T-helper 1 cell treated with Interleukin-12 subunit alpha and Interleukin-12 subunit beta and Interleukin-4 antibody, amounts not matched to agents 30 μg/mL and 1 μg/mL, for 36 hours (primary cell): ENCODE measurements at regions not wholly inside any gene's neighbourhood (a gene's known extent, or its start where the extent isn't known, plus 50 kb on each side); places are given as distances from the start of the nearest gene placed in this dataset.
"Not testable (repeated sequence)": the region's sequence is repeated elsewhere in the genome, so short reads cannot be mapped to it uniquely, and the experiment has no call there.

ENCODE experiments used
- H3K27ac Mint-ChIP-seq: one replicate; pipeline ENCODE4 v1.8.0; 2021; ENCODE audit warnings: mild to moderate bottlenecking, mixed read lengths
- H3K27me3 Mint-ChIP-seq: one replicate; pipeline ENCODE4 v1.8.0; 2021; ENCODE audit warnings: low read depth, mixed read lengths
- H3K36me3 Mint-ChIP-seq: one replicate; pipeline ENCODE4 v1.8.0; 2021; ENCODE audit warnings: low read depth, mixed read lengths
- H3K4me1 Mint-ChIP-seq: one replicate; pipeline ENCODE4 v1.8.0; 2021; ENCODE audit warnings: low read depth, mixed read lengths
- H3K4me3 Mint-ChIP-seq: one replicate; pipeline ENCODE4 v1.8.0; 2021; ENCODE audit warnings: mild to moderate bottlenecking, moderate library complexity, mixed read lengths
- H3K9me3 Mint-ChIP-seq: one replicate; pipeline ENCODE4 v1.8.0; 2021; ENCODE audit warnings: mixed read lengths

GRCh38 chr6:133070410-133071043 lies 170.6 kb upstream of the EYA4 start:
- Mint-ChIP-seq H3K4me3 (no peak overlapping the region), H3K27me3 (no peaks in the 10 kb centered on the region), H3K36me3 (no peaks in the 10 kb centered on the region), H3K4me1 (no peaks in the 10 kb centered on the region), H3K9me3 (no peaks in the 10 kb centered on the region), H3K27ac (no peak overlapping the region)

GRCh38 chr6:133079901-133080300 lies 161.3 kb upstream of the EYA4 start:
- Mint-ChIP-seq H3K27ac (no peak overlapping the region), H3K27me3 (no peaks in the 10 kb centered on the region), H3K4me1 (no peaks in the 10 kb centered on the region), H3K4me3 (no peak overlapping the region), H3K36me3 (no peaks in the 10 kb centered on the region), H3K9me3 (no peaks in the 10 kb centered on the region)

- H3K27me3 Mint-ChIP-seq: no peaks in the 10 kb centered on the region
- no peaks in the 10 kb centered on the region for H3K4me1 Mint-ChIP-seq
- H3K4me3 Mint-ChIP-seq: no peak overlapping the region
- no peak overlapping the region for H3K27ac Mint-ChIP-seq
- H3K9me3 Mint-ChIP-seq: no peaks in the 10 kb centered on the region
- no peaks in the 10 kb centered on the region for H3K36me3 Mint-ChIP-seq
These were observed 157.7 kb upstream of the EYA4 start for GRCh38 chr6:133083248-133083967.

- Mint-ChIP-seq H3K4me1 (no peaks in the 10 kb centered on the region), H3K9me3 (no peaks in the 10 kb centered on the region), H3K27ac (no peak overlapping the region), H3K4me3 (no peak overlapping the region), H3K27me3 (no peaks in the 10 kb centered on the region), H3K36me3 (no peaks in the 10 kb centered on the region)
These were observed 155.7 kb upstream of the EYA4 start for GRCh38 chr6:133085471-133085870.

GRCh38 chr6:133085896-133086295 lies 155.3 kb upstream of the EYA4 start:
- H3K27me3 Mint-ChIP-seq: no peaks in the 10 kb centered on the region
- H3K4me3 Mint-ChIP-seq: no peak overlapping the region
- H3K27ac Mint-ChIP-seq: no peak overlapping the region
- H3K4me1 Mint-ChIP-seq: no peaks in the 10 kb centered on the region
- no peaks in the 10 kb centered on the region for H3K36me3 Mint-ChIP-seq
- H3K9me3 Mint-ChIP-seq: no peaks in the 10 kb centered on the region

- no peaks in the 10 kb centered on the region for H3K4me1 Mint-ChIP-seq
- H3K27ac Mint-ChIP-seq: no peak overlapping the region
- no peaks in the 10 kb centered on the region for H3K36me3 Mint-ChIP-seq
- no peak overlapping the region for H3K4me3 Mint-ChIP-seq
- H3K9me3 Mint-ChIP-seq: no peaks in the 10 kb centered on the region
- H3K27me3 Mint-ChIP-seq: no peaks in the 10 kb centered on the region
These were observed 152.0 kb upstream of the EYA4 start for GRCh38 chr6:133088931-133089695.

GRCh38 chr6:133092199-133092598 lies 149.0 kb upstream of the EYA4 start:
- Mint-ChIP-seq H3K4me3 (no peak overlapping the region), H3K4me1 (no peaks in the 10 kb centered on the region), H3K36me3 (no peaks in the 10 kb centered on the region), H3K27me3 (no peaks in the 10 kb centered on the region), H3K27ac (no peak overlapping the region), H3K9me3 (no peaks in the 10 kb centered on the region)

GRCh38 chr6:133092771-133093170 lies 148.4 kb upstream of the EYA4 start:
- H3K27me3 Mint-ChIP-seq: no peaks in the 10 kb centered on the region
- no peak overlapping the region for H3K27ac Mint-ChIP-seq
- no peaks in the 10 kb centered on the region for H3K36me3 Mint-ChIP-seq
- no peaks in the 10 kb centered on the region for H3K4me1 Mint-ChIP-seq
- H3K9me3 Mint-ChIP-seq: no peaks in the 10 kb centered on the region
- H3K4me3 Mint-ChIP-seq: no peak overlapping the region

GRCh38 chr6:133093211-133093610 lies 147.9 kb upstream of the EYA4 start:
- H3K27ac Mint-ChIP-seq, H3K27me3 Mint-ChIP-seq, H3K9me3 Mint-ChIP-seq, H3K36me3 Mint-ChIP-seq, H3K4me3 Mint-ChIP-seq, H3K4me1 Mint-ChIP-seq: not testable (repeated sequence)

- Mint-ChIP-seq H3K9me3 (no peaks in the 10 kb centered on the region), H3K27ac (no peak overlapping the region), H3K27me3 (no peaks in the 10 kb centered on the region), H3K36me3 (no peaks in the 10 kb centered on the region), H3K4me1 (no peaks in the 10 kb centered on the region), H3K4me3 (no peak overlapping the region)
These were observed 147.2 kb upstream of the EYA4 start for GRCh38 chr6:133093956-133094355.

GRCh38 chr6:133097208-133097607 lies 143.9 kb upstream of the EYA4 start:
- Mint-ChIP-seq H3K36me3 (no peaks in the 10 kb centered on the region), H3K27ac (no peak overlapping the region), H3K4me1 (no peaks in the 10 kb centered on the region), H3K4me3 (no peak overlapping the region), H3K27me3 (no peaks in the 10 kb centered on the region), H3K9me3 (no peaks in the 10 kb centered on the region)

- Mint-ChIP-seq H3K9me3 (no peaks in the 10 kb centered on the region), H3K27ac (no peak overlapping the region), H3K4me3 (no peak overlapping the region), H3K36me3 (no peaks in the 10 kb centered on the region), H3K27me3 (no peaks in the 10 kb centered on the region), H3K4me1 (no peaks in the 10 kb centered on the region)
These were observed 141.6 kb upstream of the EYA4 start for GRCh38 chr6:133099573-133099972.

GRCh38 chr6:133100865-133101264 lies 140.3 kb upstream of the EYA4 start:
- no peaks in the 10 kb centered on the region for H3K27me3 Mint-ChIP-seq
- no peaks in the 10 kb centered on the region for H3K36me3 Mint-ChIP-seq
- H3K4me1 Mint-ChIP-seq: no peaks in the 10 kb centered on the region
- no peaks in the 10 kb centered on the region for H3K9me3 Mint-ChIP-seq
- no peak overlapping the region for H3K4me3 Mint-ChIP-seq
- H3K27ac Mint-ChIP-seq: no peak overlapping the region

GRCh38 chr6:133101790-133102189 lies 139.4 kb upstream of the EYA4 start:
- Mint-ChIP-seq H3K27me3 (no peaks in the 10 kb centered on the region), H3K4me1 (no peaks in the 10 kb centered on the region), H3K36me3 (no peaks in the 10 kb centered on the region), H3K9me3 (no peaks in the 10 kb centered on the region), H3K27ac (no peak overlapping the region), H3K4me3 (no peak overlapping the region)

- no peaks in the 10 kb centered on the region for H3K9me3 Mint-ChIP-seq
- no peaks in the 10 kb centered on the region for H3K36me3 Mint-ChIP-seq
- H3K27me3 Mint-ChIP-seq: no peaks in the 10 kb centered on the region
These were observed 134.2 kb upstream of the EYA4 start for GRCh38 chr6:133106934-133107333.

More at GRCh38 chr6:133106934-133107333, 134.2 kb upstream of the EYA4 start:
- H3K27ac Mint-ChIP-seq: no peak overlapping the region
- H3K4me3 Mint-ChIP-seq: no peak overlapping the region
- no peaks in the 10 kb centered on the region for H3K4me1 Mint-ChIP-seq
